IMR-90 (cell line): ENCODE measurements at regions not wholly inside any gene's neighbourhood (a gene's known extent, or its start where the extent isn't known, plus 50 kb on each side); places are given as distances from the start of the nearest gene placed in this dataset.

Experiments
- ATAC-seq: fragments of 200-7000 bp; cut with Tn5 transposase; 2 replicates; pipeline ENCODE4 v1.9.1; 2020; ENCODE audit warnings: low read depth, mild to moderate bottlenecking, moderate library complexity
- BruUV-seq: library from RNA; stranded (reverse); fragments of 400-500 nt; replicated peaks from 2 replicates; lab custom pipeline; 2021; lab: Mats Ljungman, UMichigan
- CTCF ChIA-PET: fragments of 300-600 bp; formaldehyde crosslinking; extraction: SDS; loops from one replicate; lab custom pipeline; 2021; ENCODE audit warnings: antibody characterized with exemption; lab: Yijun Ruan, JAX
- POLR2A ChIA-PET: fragments of 300-600 bp; sonication (Branson Sonifier 250); formaldehyde crosslinking; loops from one replicate; lab custom pipeline; 2022; ENCODE audit warnings: antibody characterized with exemption; ENCODE audit not compliant: unreplicated experiment; lab: Charles Lee
- DNase-seq: peaks from one replicate; pipeline ENCODE4 v3.0.0; 2013
- H2AFZ ChIP-seq: replicated peaks from 2 replicates; pipeline ENCODE3; 2013; ENCODE audit warnings: low read length, mild to moderate bottlenecking; ENCODE audit not compliant: poor library complexity
- H2AK5ac ChIP-seq: 2 replicates; pipeline ENCODE4 v1.6.1; 2013; ENCODE audit warnings: low read depth, low read length, inconsistent platforms
- H2AK9ac ChIP-seq: replicated peaks from 2 replicates; pipeline ENCODE3; 2013; ENCODE audit warnings: mild to moderate bottlenecking, low read depth, low read length, moderate library complexity; ENCODE audit not compliant: poor library complexity
- H2BK120ac ChIP-seq: 2 replicates; pipeline ENCODE4 v1.6.1; 2013; ENCODE audit warnings: low read depth, low read length, inconsistent platforms
- H2BK15ac ChIP-seq: 3 replicates; pipeline ENCODE4 v1.6.1; 2013; ENCODE audit warnings: low read depth, low read length, inconsistent platforms
- H2BK20ac ChIP-seq: 2 replicates; pipeline ENCODE4 v1.6.1; 2013; ENCODE audit warnings: low read depth, mild to moderate bottlenecking, inconsistent platforms, low read length, moderate library complexity
- H2BK5ac ChIP-seq: 2 replicates; pipeline ENCODE4 v1.6.1; 2013; ENCODE audit warnings: mild to moderate bottlenecking, low read depth, low read length, inconsistent platforms; ENCODE audit not compliant: poor library complexity, severe bottlenecking
- H3K14ac ChIP-seq: replicated peaks from 2 replicates; pipeline ENCODE4 v1.6.1; 2013; ENCODE audit warnings: low read depth, low read length, inconsistent platforms
- H3K18ac ChIP-seq: 2 replicates; pipeline ENCODE4 v1.6.1; 2013; ENCODE audit warnings: low read depth, low read length, control low read depth
- H3K23ac ChIP-seq: 2 replicates; pipeline ENCODE4 v1.6.1; 2013; ENCODE audit warnings: low read depth, low read length, inconsistent platforms
- H3K27ac ChIP-seq: 2 replicates; pipeline ENCODE4 v1.5.1; 2013; ENCODE audit warnings: mild to moderate bottlenecking, control low read depth, low read length; ENCODE audit not compliant: insufficient read depth
- H3K27me3 ChIP-seq: 2 replicates; pipeline ENCODE4 v1.6.1; 2013; ENCODE audit warnings: low read length; ENCODE audit not compliant: control insufficient read depth, insufficient read depth
- H3K36me3 ChIP-seq: 2 replicates; pipeline ENCODE4 v1.6.1; 2013; ENCODE audit warnings: low read length, mixed read lengths; ENCODE audit not compliant: control insufficient read depth, insufficient read depth
- H3K4ac ChIP-seq: 2 replicates; pipeline ENCODE4 v1.6.1; 2013; ENCODE audit warnings: low read depth, low read length, inconsistent platforms
- H3K4me1 ChIP-seq: 2 replicates; pipeline ENCODE4 v1.6.1; 2013; ENCODE audit warnings: low read length, mixed read lengths; ENCODE audit not compliant: control insufficient read depth, insufficient read depth
- H3K4me2 ChIP-seq: 2 replicates; pipeline ENCODE4 v1.6.1; 2013; ENCODE audit warnings: low read depth, mild to moderate bottlenecking, control low read depth, low read length, moderate library complexity
- H3K4me3 ChIP-seq: 2 replicates; pipeline ENCODE4 v1.5.1; 2013; ENCODE audit warnings: low read depth, mild to moderate bottlenecking, control low read depth, low read length, moderate library complexity; ENCODE audit not compliant: insufficient read depth
- H3K56ac ChIP-seq: 2 replicates; pipeline ENCODE4 v1.6.1; 2013; ENCODE audit warnings: low read length, inconsistent platforms; ENCODE audit not compliant: insufficient read depth; ENCODE audit errors: extremely low read depth
- H3K79me1 ChIP-seq, 2 experiments: 2 replicates each; pipeline ENCODE4 v1.6.1; 2013; ENCODE audit warnings: low read length in 2 of 2, inconsistent platforms in 1 of 2, low read depth in 1 of 2
- H3K9ac ChIP-seq: 2 replicates; pipeline ENCODE4 v1.6.1; 2013; ENCODE audit warnings: low read depth, low read length, control low read depth
- H3K9me1 ChIP-seq: 2 replicates; pipeline ENCODE4 v1.6.1; 2013; ENCODE audit warnings: low read length, inconsistent platforms; ENCODE audit not compliant: insufficient read depth
- H3K9me3 ChIP-seq: 2 replicates; pipeline ENCODE4 v1.6.1; 2013; ENCODE audit warnings: low read length; ENCODE audit not compliant: control insufficient read depth, insufficient read depth
- H4K20me1 ChIP-seq: 2 replicates; pipeline ENCODE4 v1.6.1; 2013; ENCODE audit warnings: low read length, inconsistent platforms; ENCODE audit not compliant: insufficient read depth
- H4K5ac ChIP-seq: 2 replicates; pipeline ENCODE4 v1.6.1; 2013; ENCODE audit warnings: mild to moderate bottlenecking, low read depth, low read length, control low read depth
- H4K8ac ChIP-seq, 2 experiments: 2 replicates each; pipeline ENCODE4 v1.6.1; 2013; ENCODE audit warnings: low read depth in 2 of 2, low read length in 2 of 2, control low read depth in 1 of 2, inconsistent platforms in 1 of 2
- H4K91ac ChIP-seq: 2 replicates; pipeline ENCODE4 v1.6.1; 2013; ENCODE audit warnings: low read depth, low read length, inconsistent platforms; ENCODE audit not compliant: insufficient read depth
- FOS ChIP-seq: fragments of 150-350 bp; IDR thresholded peaks from 2 replicates; pipeline ENCODE4 v1.6.1; 2016; ENCODE audit warnings: low read depth, low read length
- POLR2A ChIP-seq: IDR thresholded peaks from 2 replicates; pipeline ENCODE4 v1.6.1; 2012; ENCODE audit warnings: mild to moderate bottlenecking, low read depth, low read length
- RCOR1 ChIP-seq: IDR thresholded peaks from 2 replicates; pipeline ENCODE4 v1.6.1; 2012; ENCODE audit warnings: mild to moderate bottlenecking, low read length, improper control_type of control experiment; ENCODE audit not compliant: insufficient replicate concordance
- RFX5 ChIP-seq: IDR thresholded peaks from 2 replicates; pipeline ENCODE4 v1.8.0; 2012; ENCODE audit warnings: low read depth, mild to moderate bottlenecking, low read length, moderate library complexity
- WGBS, 2 experiments: methylation state at CpG; one replicate each; pipeline versions ENCODE4 v1.1.5 to v1.1.7; 2013; ENCODE audit warnings: missing lambda C conversion rate in 2 of 2; ENCODE audit not compliant: insufficient read length in 1 of 2; ENCODE audit errors: extremely low coverage in 2 of 2; 5-methylcytosine and 5-hydroxymethylcytosine counted together
- dilution Hi-C: fragments of 300-500 bp; cut with HindIII; formaldehyde crosslinking; loops from one replicate; pipeline ENCODE4 v1.14.3; 2018; ENCODE audit warnings: low sequenced_read_pairs; ENCODE audit not compliant: unreplicated experiment
- in situ Hi-C: fragments of 300-500 bp; cut with MboI; formaldehyde crosslinking; loops from 3 replicates; pipeline ENCODE4 v1.14.3; 2019; ENCODE audit warnings: low sequenced_read_pairs, inconsistent platforms, mixed read lengths
- intact Hi-C: fragments of 100-400 bp; cut with micrococcal nuclease; formaldehyde crosslinking; loops from 2 replicates; pipeline ENCODE4 v1.10.0; 2022

- no peak overlapping the region for H4K8ac ChIP-seq
- no peak overlapping the region for H3K4ac ChIP-seq
- no peak overlapping the region for H3K14ac ChIP-seq
- no peaks in the 10 kb centered on the region; the same call in 1 of the 2 replicates for H3K9me3 ChIP-seq
- H2BK20ac ChIP-seq: no peak overlapping the region
- TF ChIP-seq RFX5 (no peak), FOS (no peak), POLR2A (no peak), RCOR1 (no peak)
- dilution Hi-C loops: no loop called here
- no peaks in the 10 kb centered on the region for H3K36me3 ChIP-seq
- no peak overlapping the region for H2BK120ac ChIP-seq
- no peak overlapping the region for H4K5ac ChIP-seq
- no peaks in the 10 kb centered on the region for H4K20me1 ChIP-seq
- BruUV-seq: no TSS peak
- no peak overlapping the region for H3K56ac ChIP-seq
- H2AK5ac ChIP-seq: no peak overlapping the region
- WGBS, 2 experiments: no CpG with 5 or more reads among the region's 1 CpG
- H3K18ac ChIP-seq: no peak overlapping the region
- H2BK15ac ChIP-seq: no peak overlapping the region
- no peak overlapping the region for H4K91ac ChIP-seq
- ChIA-PET CTCF (no interaction called here), POLR2A (no interaction called here)
- H3K79me1 ChIP-seq: no peaks in the 10 kb centered on the region
- no peaks in the 10 kb centered on the region for H3K9me1 ChIP-seq
- no peak overlapping the region for H3K27ac ChIP-seq
- no peak overlapping the region for H2AFZ ChIP-seq
- no peak overlapping the region for H3K4me3 ChIP-seq
- in situ Hi-C loops: no loop called here
- no peak overlapping the region for H2AK9ac ChIP-seq
- DNase-seq (no peak), ATAC-seq (no peak)
- no peak overlapping the region for H3K23ac ChIP-seq
- peaks cover 47% of the 10 kb centered on the region for H3K27me3 ChIP-seq
- H3K4me1 ChIP-seq: no peaks in the 10 kb centered on the region
- H3K9ac ChIP-seq: no peak overlapping the region
- no peak overlapping the region for H2BK5ac ChIP-seq
- H3K4me2 ChIP-seq: no peak overlapping the region
- intact Hi-C loops: no loop called here
Observed at GRCh38 chr2:38433607-38433975, 56.5 kb upstream of the ATL2 start.
